H1 (cell line): ENCODE measurements at regions not wholly inside any gene's neighbourhood (a gene's known extent, or its start where the extent isn't known, plus 50 kb on each side); places are given as distances from the start of the nearest gene placed in this dataset.

Source experiments
- CTCF ChIA-PET: fragments of 300-600 bp; sonication (Branson Sonifier 250); formaldehyde crosslinking; loops from one replicate; lab custom pipeline; 2021; ENCODE audit not compliant: partially characterized antibody; lab: Charles Lee
- POLR2A ChIA-PET: fragments of 300-600 bp; sonication (Branson Sonifier 250); formaldehyde crosslinking; loops from one replicate; lab custom pipeline; 2021; ENCODE audit warnings: inconsistent platforms; ENCODE audit not compliant: partially characterized antibody; lab: Charles Lee
- DNase-seq, 2 experiments: peaks; one replicate each; pipeline versions ENCODE4 v3.0.0 to v3.0.0-alpha.2; 2010 to 2022; ENCODE audit warnings: low spot score in 2 of 2, low read depth in 1 of 2, mixed read lengths in 1 of 2
- FAIRE-seq: peaks from 2 replicates; lab custom pipeline; 2011; peaks lifted over from hg19 to GRCh38; lab: Jason Lieb, UNC
- H2AFZ ChIP-seq: 2 replicates; pipeline ENCODE4 v1.8.1; 2012; ENCODE audit warnings: low read length, inconsistent platforms
- H2AK5ac ChIP-seq: 2 replicates; pipeline ENCODE4 v1.6.1; 2013; ENCODE audit warnings: low read depth, low read length
- H2BK120ac ChIP-seq: replicated peaks from 2 replicates; pipeline ENCODE3; 2013; ENCODE audit warnings: low read depth, low read length, inconsistent platforms
- H2BK12ac ChIP-seq: 2 replicates; pipeline ENCODE4 v1.6.1; 2013; ENCODE audit warnings: low read depth, low read length
- H2BK15ac ChIP-seq: 2 replicates; pipeline ENCODE4 v1.6.1; 2013; ENCODE audit warnings: low read length
- H2BK20ac ChIP-seq: 2 replicates; pipeline ENCODE4 v1.6.1; 2013; ENCODE audit warnings: low read length
- H2BK5ac ChIP-seq: 2 replicates; pipeline ENCODE4 v1.6.1; 2013; ENCODE audit warnings: low read depth, low read length
- H3K14ac ChIP-seq: 2 replicates; pipeline ENCODE4 v1.6.1; 2013; ENCODE audit warnings: inconsistent platforms; ENCODE audit not compliant: insufficient read length
- H3K18ac ChIP-seq: 2 replicates; pipeline ENCODE4 v1.6.1; 2013; ENCODE audit warnings: low read length; ENCODE audit errors: extremely low read depth
- H3K23ac ChIP-seq: 2 replicates; pipeline ENCODE4 v1.6.1; 2013; ENCODE audit warnings: inconsistent platforms; ENCODE audit not compliant: insufficient read length
- H3K23me2 ChIP-seq: 2 replicates; pipeline ENCODE4 v1.6.1; 2013; ENCODE audit warnings: low read depth, low read length
- H3K27ac ChIP-seq: 2 replicates; pipeline ENCODE4 v1.6.1; 2011; ENCODE audit warnings: low read depth, low read length, inconsistent platforms
- H3K27me3 ChIP-seq, 4 experiments: replicated peaks in 1 of 4; 1 replicate in 1 of 4; 2 replicates in 3 of 4; pipeline versions ENCODE4 v1.6.1 to v1.8.1; 2011 to 2013; ENCODE audit warnings: low read length in 3 of 4, mild to moderate bottlenecking in 3 of 4, inconsistent platforms in 2 of 4, mixed read lengths in 2 of 4, moderate library complexity in 1 of 4; ENCODE audit not compliant: control insufficient read depth in 3 of 4, insufficient read depth in 3 of 4; ENCODE audit errors: extremely low read depth in 1 of 4
- H3K36me3 ChIP-seq, 4 experiments: 2 replicates each; pipeline versions ENCODE4 v1.6.1 to v1.8.1; 2011 to 2013; ENCODE audit warnings: mild to moderate bottlenecking in 4 of 4, low read length in 3 of 4, moderate library complexity in 2 of 4, control low read depth in 1 of 4, inconsistent platforms in 1 of 4; ENCODE audit not compliant: insufficient read depth in 4 of 4, control insufficient read depth in 2 of 4
- H3K4ac ChIP-seq: replicated peaks from 2 replicates; pipeline ENCODE3; 2013; ENCODE audit warnings: low read length, low read depth, mixed read lengths, inconsistent platforms; ENCODE audit not compliant: insufficient read length
- H3K4me1 ChIP-seq, 4 experiments: replicated peaks in 1 of 4; 1 replicate in 1 of 4; 2 replicates in 3 of 4; pipeline versions ENCODE4 v1.6.1 to v1.8.1; 2011 to 2013; ENCODE audit warnings: low read length in 3 of 4, inconsistent platforms in 2 of 4, mixed read lengths in 1 of 4; ENCODE audit not compliant: insufficient read depth in 4 of 4, control insufficient read depth in 3 of 4
- H3K4me2 ChIP-seq, 2 experiments: 2 replicates each; pipeline versions ENCODE4 v1.6.1 to v1.8.1; 2011 to 2013; ENCODE audit warnings: low read depth in 2 of 2, low read length in 2 of 2, control low read depth in 1 of 2, inconsistent platforms in 1 of 2, mild to moderate bottlenecking in 1 of 2; ENCODE audit not compliant: insufficient read depth in 1 of 2
- H3K4me3 ChIP-seq, 4 experiments: fragments of 200-600, 300-600 bp in 1 of 4; sonication (generic), shearing (Covaris generic), sonication (Bioruptor Twin) in 1 of 4; 2 replicates each; pipeline versions ENCODE4 v1.5.1 to v1.8.1; 2011 to 2016; ENCODE audit warnings: low read length in 4 of 4, low read depth in 3 of 4, control low read depth in 2 of 4, inconsistent platforms in 2 of 4, mild to moderate bottlenecking in 2 of 4, mixed read lengths in 1 of 4, moderate library complexity in 1 of 4; ENCODE audit not compliant: insufficient read depth in 2 of 4; ENCODE audit errors: extremely low read depth in 1 of 4
- H3K56ac ChIP-seq: replicated peaks from 2 replicates; pipeline ENCODE3; 2013; ENCODE audit warnings: low read depth, mild to moderate bottlenecking, mixed read lengths, low read length, inconsistent platforms; ENCODE audit not compliant: insufficient read length
- H3K79me1 ChIP-seq: 2 replicates; pipeline ENCODE4 v1.6.1; 2013; ENCODE audit warnings: low read depth, low read length, control low read depth
- H3K79me2 ChIP-seq, 2 experiments: 2 replicates each; pipeline versions ENCODE4 v1.6.1 to v1.8.1; 2012 to 2013; ENCODE audit warnings: low read length in 2 of 2, mild to moderate bottlenecking in 2 of 2, inconsistent platforms in 1 of 2; ENCODE audit not compliant: insufficient read depth in 2 of 2, control insufficient read depth in 1 of 2
- H3K9ac ChIP-seq, 4 experiments: replicated peaks in 1 of 4; 1 replicate in 1 of 4; 2 replicates in 3 of 4; pipeline versions ENCODE4 v1.6.1 to v1.8.1; 2011 to 2013; ENCODE audit warnings: low read depth in 3 of 4, low read length in 3 of 4, control low read depth in 2 of 4, mild to moderate bottlenecking in 2 of 4, moderate library complexity in 2 of 4, inconsistent platforms in 1 of 4; ENCODE audit errors: extremely low read depth in 1 of 4
- H3K9me3 ChIP-seq, 2 experiments: 2 replicates each; pipeline versions ENCODE4 v1.6.1 to v1.8.1; 2012 to 2013; ENCODE audit warnings: mild to moderate bottlenecking in 2 of 2, moderate library complexity in 2 of 2, control low read depth in 1 of 2, inconsistent platforms in 1 of 2, low read depth in 1 of 2, low read length in 1 of 2, mixed read lengths in 1 of 2; ENCODE audit not compliant: insufficient read depth in 2 of 2
- H4K20me1 ChIP-seq, 2 experiments: replicated peaks in 1 of 2; 2 replicates each; pipeline versions ENCODE3 to v1.8.1; 2011 to 2013; ENCODE audit warnings: inconsistent platforms in 2 of 2, low read length in 2 of 2, mild to moderate bottlenecking in 1 of 2; ENCODE audit not compliant: insufficient read depth in 2 of 2, control insufficient read depth in 1 of 2
- H4K5ac ChIP-seq: 2 replicates; pipeline ENCODE4 v1.6.1; 2013; ENCODE audit warnings: low read length, low read depth, mixed read lengths, inconsistent platforms; ENCODE audit not compliant: insufficient read length
- H4K8ac ChIP-seq: 2 replicates; pipeline ENCODE4 v1.8.0; 2013; ENCODE audit warnings: mild to moderate bottlenecking, moderate library complexity, low read length, inconsistent platforms; ENCODE audit not compliant: insufficient read depth; ENCODE audit errors: extremely low read depth
- H4K91ac ChIP-seq: replicated peaks from 2 replicates; pipeline ENCODE3; 2013; ENCODE audit warnings: low read length, mixed read lengths, inconsistent platforms; ENCODE audit not compliant: insufficient read length
- POLR2AphosphoS5 ChIP-seq: IDR thresholded peaks from 2 replicates; pipeline ENCODE4 v1.6.1; 2011; ENCODE audit warnings: low read depth, low read length
- SRF ChIP-seq: IDR thresholded peaks from 2 replicates; pipeline ENCODE4 v1.6.1; 2011; ENCODE audit warnings: mild to moderate bottlenecking, low read depth, low read length, moderate library complexity
- WGBS, 2 experiments: shearing (Covaris generic) in 1 of 2; methylation state at CpG; one replicate each; pipeline versions ENCODE4 v1.1.6 to v1.1.7; 2013 to 2015; ENCODE audit warnings: low lambda C conversion rate in 2 of 2, mixed read lengths in 2 of 2, inconsistent platforms in 1 of 2, low coverage in 1 of 2, missing lambda C conversion rate in 1 of 2; ENCODE audit not compliant: insufficient replicate concordance in 2 of 2, insufficient coverage in 1 of 2, insufficient read length in 1 of 2; ENCODE audit errors: extremely low coverage in 1 of 2, missing lambda C conversion rate in 1 of 2; 5-methylcytosine and 5-hydroxymethylcytosine counted together

DNA sequence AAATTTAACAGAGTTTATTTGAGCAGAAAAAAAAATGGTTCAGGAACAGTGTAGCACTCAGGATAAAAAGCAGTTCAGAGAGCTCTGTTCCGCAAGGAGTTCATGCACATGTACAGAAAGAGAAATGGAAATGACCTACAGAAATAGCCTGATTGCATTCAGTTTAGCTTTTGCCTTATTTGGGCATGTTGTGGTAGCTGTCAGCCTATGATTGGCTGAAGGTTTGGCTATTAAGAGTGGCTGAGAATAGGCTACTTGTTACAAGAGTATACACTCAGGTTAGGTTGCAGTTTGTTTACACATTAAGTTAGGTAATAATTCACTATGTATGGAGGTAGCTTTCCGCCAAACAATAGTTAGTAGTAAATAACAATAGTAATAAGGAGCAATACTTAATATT lies 511.0 kb upstream of the TMPRSS15 start:
- no peaks in the 10 kb centered on the region for H3K9me3 ChIP-seq
- H4K5ac ChIP-seq: no peak overlapping the region
- H4K20me1 ChIP-seq: no peaks in the 10 kb centered on the region
- no peaks in the 10 kb centered on the region for H3K36me3 ChIP-seq
- no peak overlapping the region for H3K18ac ChIP-seq
- H2BK5ac ChIP-seq: no peak overlapping the region
- no peak overlapping the region for H2BK12ac ChIP-seq
- H2BK15ac ChIP-seq: no peak overlapping the region
- H3K79me1 ChIP-seq: no peaks in the 10 kb centered on the region
- H3K23ac ChIP-seq: no peak overlapping the region
- ChIA-PET POLR2A (no interaction called here), CTCF (no interaction called here)
- H2AFZ ChIP-seq: no peak overlapping the region
- no peak overlapping the region for H2AK5ac ChIP-seq
- WGBS, 2 experiments: 97% methylated on average over 2 of the region's 2 CpGs; no CpG with 5 or more reads in 1 of the 2 experiments
- H3K4me3 ChIP-seq: no peak overlapping the region
- H3K4me2 ChIP-seq: no peak overlapping the region
- H3K4ac ChIP-seq: no peak overlapping the region
- no peak for FAIRE-seq
- H3K56ac ChIP-seq: no peak overlapping the region
- no peak for DNase-seq
- no peak overlapping the region for H2BK20ac ChIP-seq
- H2BK120ac ChIP-seq: no peak overlapping the region
- no peak overlapping the region for H4K8ac ChIP-seq
- H3K23me2 ChIP-seq: no peaks in the 10 kb centered on the region
- no peak overlapping the region for H3K27ac ChIP-seq
- no peak overlapping the region for H3K9ac ChIP-seq
- H4K91ac ChIP-seq: no peak overlapping the region
- no peaks in the 10 kb centered on the region for H3K27me3 ChIP-seq
- TF ChIP-seq POLR2AphosphoS5 (no peak), SRF (peak; percentile 96)
- no peaks in the 10 kb centered on the region for H3K79me2 ChIP-seq
- no peak overlapping the region for H3K14ac ChIP-seq
- no peaks in the 10 kb centered on the region for H3K4me1 ChIP-seq
